B cell (primary cell): ENCODE measurements at regions not wholly inside any gene's neighbourhood (a gene's known extent, or its start where the extent isn't known, plus 50 kb on each side); places are given as distances from the start of the nearest gene placed in this dataset.

Experiments used
- ATAC-seq: fragments of 200-7000 bp; cut with Tn5 transposase; one replicate; pipeline ENCODE4 v1.10.0; 2021; ENCODE audit warnings: low read depth, mild to moderate bottlenecking, moderate number of reproducible peaks, moderate library complexity
- CTCF ChIA-PET: fragments of 350-600 bp; sonication (Branson Sonifier 250); formaldehyde crosslinking; loops from one replicate; lab custom pipeline; 2021; ENCODE audit warnings: antibody characterized with exemption, inconsistent platforms; lab: Charles Lee
- POLR2A ChIA-PET: fragments of 350-600 bp; sonication (Branson Sonifier 250); formaldehyde crosslinking; loops from one replicate; lab custom pipeline; 2021; ENCODE audit warnings: antibody characterized with exemption; lab: Charles Lee
- DNase-seq: peaks from one replicate; pipeline ENCODE4 v3.0.0; 2013
- H2AFZ ChIP-seq: 2 replicates; pipeline ENCODE4 v1.6.1; 2012; ENCODE audit warnings: mild to moderate bottlenecking, low read depth, low read length; ENCODE audit not compliant: insufficient read depth, poor library complexity, severe bottlenecking
- H3K27ac ChIP-seq, 2 donors: 1 replicate in 1 of 2; 2 replicates in 1 of 2; pipeline ENCODE4 v1.5.1; 2012 to 2013; ENCODE audit warnings: low read length in 2 of 2, mild to moderate bottlenecking in 2 of 2, moderate library complexity in 1 of 2
- H3K27me3 ChIP-seq, 4 experiments: fragments of 200-600 bp in 1 of 4; sonication (generic) in 1 of 4; replicated peaks in 1 of 4; 1 replicate in 2 of 4; 2 replicates in 2 of 4; pipeline versions ENCODE4 v1.6.1 to v1.7.0; 2013 to 2016; ENCODE audit warnings: low read length in 3 of 4, mild to moderate bottlenecking in 2 of 4, mixed read lengths in 1 of 4, moderate library complexity in 1 of 4; ENCODE audit not compliant: insufficient read depth in 4 of 4, control insufficient read depth in 3 of 4; ENCODE audit errors: control extremely low read depth in 1 of 4
- H3K36me3 ChIP-seq, 2 experiments: replicated peaks in 1 of 2; 1 replicate in 1 of 2; 2 replicates in 1 of 2; pipeline versions ENCODE4 v1.6.1 to v1.7.1; 2013; ENCODE audit warnings: low read length in 1 of 2; ENCODE audit not compliant: insufficient read depth in 2 of 2, control insufficient read depth in 1 of 2; ENCODE audit errors: control extremely low read depth in 1 of 2, extremely low read depth in 1 of 2
- H3K4me1 ChIP-seq, 2 donors: fragments of 200-600 bp in 1 of 2; sonication (generic) in 1 of 2; 1 replicate in 1 of 2; 2 replicates in 1 of 2; pipeline versions ENCODE4 v1.5.1 to v1.6.1; 2013 to 2017; ENCODE audit warnings: low read length in 2 of 2; ENCODE audit not compliant: control insufficient read depth in 2 of 2, insufficient read depth in 2 of 2
- H3K4me2 ChIP-seq: replicated peaks from 2 replicates; pipeline ENCODE3; 2012; ENCODE audit warnings: mild to moderate bottlenecking, low read depth, low read length; ENCODE audit not compliant: poor library complexity, severe bottlenecking
- H3K4me3 ChIP-seq, 5 experiments: fragments of 200-600 bp in 1 of 5; sonication (generic) in 1 of 5; 1 replicate in 3 of 5; 2 replicates in 2 of 5; pipeline versions ENCODE4 v1.5.1 to v1.7.0; 2011 to 2016; ENCODE audit warnings: low read length in 4 of 5, mild to moderate bottlenecking in 4 of 5, low read depth in 2 of 5, control low read depth in 1 of 5, moderate library complexity in 1 of 5; ENCODE audit not compliant: insufficient read depth in 1 of 5; ENCODE audit errors: control extremely low read depth in 1 of 5, extremely low read depth in 1 of 5
- H3K79me2 ChIP-seq: fragments of 200-600 bp; sonication (generic); one replicate; pipeline ENCODE4 v1.6.0; 2016; ENCODE audit warnings: low read length; ENCODE audit not compliant: control insufficient read depth, insufficient read depth
- H3K9ac ChIP-seq: fragments of 200-600 bp; sonication (generic); 2 replicates; pipeline ENCODE4 v1.6.1; 2017; ENCODE audit warnings: mild to moderate bottlenecking, low read length, moderate library complexity
- H3K9me3 ChIP-seq, 3 donors: one replicate each; pipeline versions ENCODE4 v1.6.1 to v1.7.1; 2013; ENCODE audit warnings: low read length in 2 of 3; ENCODE audit not compliant: control insufficient read depth in 2 of 3, insufficient read depth in 1 of 3; ENCODE audit errors: control extremely low read depth in 1 of 3
- H4K20me1 ChIP-seq: 2 replicates; pipeline ENCODE4 v1.6.0; 2012; ENCODE audit warnings: mild to moderate bottlenecking, low read length; ENCODE audit not compliant: insufficient read depth, control insufficient read depth, poor library complexity, severe bottlenecking
- H3K27ac Mint-ChIP-seq: one replicate; pipeline ENCODE4 v1.8.0; 2021; ENCODE audit warnings: mixed read lengths
- H3K27me3 Mint-ChIP-seq: one replicate; pipeline ENCODE4 v1.8.0; 2021; ENCODE audit warnings: mixed read lengths
- H3K4me1 Mint-ChIP-seq: one replicate; pipeline ENCODE4 v1.8.0; 2021; ENCODE audit warnings: mixed read lengths
- H3K4me3 Mint-ChIP-seq: one replicate; pipeline ENCODE4 v1.8.0; 2021; ENCODE audit warnings: mixed read lengths
- H3K9me3 Mint-ChIP-seq: one replicate; pipeline ENCODE4 v1.8.0; 2022; ENCODE audit warnings: mixed read lengths; ENCODE audit not compliant: insufficient read depth
- CTCF ChIP-seq: fragments of 200-600 bp; IDR thresholded peaks from one replicate; pipeline ENCODE4 v1.8.0; 2022; ENCODE audit warnings: antibody characterized with exemption, mild to moderate bottlenecking
- EZH2 ChIP-seq: IDR thresholded peaks from 2 replicates; pipeline ENCODE4 v1.6.1; 2012; ENCODE audit warnings: borderline replicate concordance, low read depth, mild to moderate bottlenecking, moderate library complexity, low read length; ENCODE audit not compliant: insufficient read depth, poor library complexity, severe bottlenecking
- WGBS: methylation state at CpG from one replicate; pipeline ENCODE4 v1.1.5; 2013; ENCODE audit warnings: missing lambda C conversion rate; ENCODE audit not compliant: insufficient coverage; 5-methylcytosine and 5-hydroxymethylcytosine counted together
- intact Hi-C: fragments of 100-400 bp; cut with micrococcal nuclease; formaldehyde crosslinking; loops from one replicate; pipeline ENCODE4 v1.10.0; 2022

- no peak for DNase-seq
- H3K4me3 Mint-ChIP-seq, result no peak overlapping the region
These were observed 179.8 kb upstream of the NOX3 start for GRCh38 chr6:155635416-155635815.

GRCh38 chr6:155630085-155630484 lies 174.4 kb upstream of the NOX3 start:
- H3K9me3 ChIP-seq, result peaks cover 0 to 3% (median 0%) of the 10 kb centered on the region in 3 donors
- H2AFZ ChIP-seq, result no peak overlapping the region
- H3K4me1 Mint-ChIP-seq, result peaks cover 8% of the 10 kb centered on the region
- ChIA-PET POLR2A (no interaction called here), CTCF (no interaction called here)
- H3K27ac ChIP-seq, result no peak overlapping the region
- no peak overlapping the region for H3K4me3 ChIP-seq
- no CpG with 5 or more reads among the region's 2 CpGs for WGBS
- H3K36me3 ChIP-seq, result no peaks in the 10 kb centered on the region
- no peaks in the 10 kb centered on the region for H3K27me3 ChIP-seq
- intact Hi-C loops, result no loop called here
- no peak for ATAC-seq
- no peak overlapping the region for H3K4me2 ChIP-seq
- no peak overlapping the region for H3K9ac ChIP-seq
- no peak overlapping the region for H3K27ac Mint-ChIP-seq
- H3K79me2 ChIP-seq, result no peaks in the 10 kb centered on the region
- no peaks in the 10 kb centered on the region for H3K27me3 Mint-ChIP-seq
- no peak overlapping the region for H3K4me3 Mint-ChIP-seq
- no peak for DNase-seq
- no peaks in the 10 kb centered on the region for H3K9me3 Mint-ChIP-seq
- TF ChIP-seq EZH2 (no peak), CTCF (no peak)
- no peaks in the 10 kb centered on the region for H3K4me1 ChIP-seq
- H4K20me1 ChIP-seq, result no peaks in the 10 kb centered on the region

More at GRCh38 chr6:155635416-155635815, 179.8 kb upstream of the NOX3 start:
- intact Hi-C loops, result no loop called here
- ATAC-seq, result no peak
- TF ChIP-seq EZH2 (no peak), CTCF (no peak)
- Histone ChIP-seq H3K9me3 (no peaks in the 10 kb centered on the region), H3K4me2 (no peak overlapping the region), H2AFZ (no peak overlapping the region), H4K20me1 (no peaks in the 10 kb centered on the region), H3K27ac (no peak overlapping the region), H3K79me2 (no peaks in the 10 kb centered on the region), H3K4me3 (no peak overlapping the region), H3K4me1 (no peaks in the 10 kb centered on the region), H3K9ac (no peak overlapping the region), H3K27me3 (no peaks in the 10 kb centered on the region), H3K36me3 (no peaks in the 10 kb centered on the region)
- WGBS, result 82% methylated on average over 3 of the region's 3 CpGs
- H3K4me1 Mint-ChIP-seq, result no peaks in the 10 kb centered on the region
- no peaks in the 10 kb centered on the region for H3K9me3 Mint-ChIP-seq
- ChIA-PET CTCF (no interaction called here), POLR2A (no interaction called here)
- H3K27ac Mint-ChIP-seq, result no peak overlapping the region
- no peaks in the 10 kb centered on the region for H3K27me3 Mint-ChIP-seq
